Glutamatergic neuron (in vitro differentiated cells): ENCODE measurements at regions not wholly inside any gene's neighbourhood (a gene's known extent, or its start where the extent isn't known, plus 50 kb on each side); places are given as distances from the start of the nearest gene placed in this dataset.

Experiments used
- DNase-seq: peaks from one replicate; pipeline ENCODE4 v3.0.0; 2022
- H3K27ac Mint-ChIP-seq: one replicate; pipeline ENCODE4 v1.8.0; 2020; ENCODE audit warnings: mild to moderate bottlenecking, mixed read lengths, inconsistent platforms; ENCODE audit not compliant: unreplicated experiment
- H3K27me3 Mint-ChIP-seq: one replicate; pipeline ENCODE4 v1.8.0; 2020; ENCODE audit warnings: mild to moderate bottlenecking, moderate library complexity, mixed read lengths, inconsistent platforms; ENCODE audit not compliant: unreplicated experiment
- H3K36me3 Mint-ChIP-seq: one replicate; pipeline ENCODE4 v1.8.0; 2020; ENCODE audit warnings: mild to moderate bottlenecking, mixed read lengths, inconsistent platforms; ENCODE audit not compliant: unreplicated experiment
- H3K4me1 Mint-ChIP-seq: one replicate; pipeline ENCODE4 v1.8.0; 2020; ENCODE audit warnings: mild to moderate bottlenecking, low read depth, mixed read lengths, inconsistent platforms; ENCODE audit not compliant: unreplicated experiment
- H3K4me3 Mint-ChIP-seq: one replicate; pipeline ENCODE4 v1.8.0; 2020; ENCODE audit warnings: mild to moderate bottlenecking, mixed read lengths, inconsistent platforms; ENCODE audit not compliant: unreplicated experiment
- H3K9me3 Mint-ChIP-seq: one replicate; pipeline ENCODE4 v1.8.0; 2020; ENCODE audit warnings: mild to moderate bottlenecking, moderate library complexity, mixed read lengths, inconsistent platforms; ENCODE audit not compliant: unreplicated experiment
- TF ChIP-seq, protein P1 (sequence below): fragments of 200-600 bp; sonication (generic); IDR thresholded peaks from one replicate; pipeline ENCODE4 v1.5.0; 2021; ENCODE audit not compliant: partially characterized antibody, unreplicated experiment

DNA sequence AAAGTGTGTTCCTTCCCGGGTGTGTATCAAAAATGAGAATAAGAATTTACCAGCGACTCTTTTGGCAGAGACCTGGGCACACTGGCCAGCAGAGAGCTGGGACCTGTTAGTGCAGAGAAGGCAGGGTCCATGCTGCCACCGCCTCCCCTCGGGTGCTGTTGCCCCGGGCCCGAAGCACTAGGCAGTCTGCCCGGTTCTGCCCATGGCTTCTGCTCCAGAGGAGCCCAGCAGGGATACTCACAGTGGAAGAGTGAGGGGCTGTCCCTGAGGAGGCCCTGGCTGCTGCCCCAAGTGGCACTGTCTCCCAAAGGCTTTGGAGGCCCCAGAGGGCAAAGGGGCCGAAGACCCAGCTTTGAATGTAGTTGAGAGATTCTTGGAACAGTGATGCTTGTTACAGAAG lies 80.5 kb downstream of the MIS18A start:
- Mint-ChIP-seq H3K4me1 (no peaks in the 10 kb centered on the region), H3K9me3 (peaks cover 7% of the 10 kb centered on the region), H3K27ac (no peak overlapping the region), H3K4me3 (no peak overlapping the region), H3K36me3 (no peaks in the 10 kb centered on the region), H3K27me3 (no peaks in the 10 kb centered on the region)
- no peak for DNase-seq
- TF ChIP-seq, protein P1, sequence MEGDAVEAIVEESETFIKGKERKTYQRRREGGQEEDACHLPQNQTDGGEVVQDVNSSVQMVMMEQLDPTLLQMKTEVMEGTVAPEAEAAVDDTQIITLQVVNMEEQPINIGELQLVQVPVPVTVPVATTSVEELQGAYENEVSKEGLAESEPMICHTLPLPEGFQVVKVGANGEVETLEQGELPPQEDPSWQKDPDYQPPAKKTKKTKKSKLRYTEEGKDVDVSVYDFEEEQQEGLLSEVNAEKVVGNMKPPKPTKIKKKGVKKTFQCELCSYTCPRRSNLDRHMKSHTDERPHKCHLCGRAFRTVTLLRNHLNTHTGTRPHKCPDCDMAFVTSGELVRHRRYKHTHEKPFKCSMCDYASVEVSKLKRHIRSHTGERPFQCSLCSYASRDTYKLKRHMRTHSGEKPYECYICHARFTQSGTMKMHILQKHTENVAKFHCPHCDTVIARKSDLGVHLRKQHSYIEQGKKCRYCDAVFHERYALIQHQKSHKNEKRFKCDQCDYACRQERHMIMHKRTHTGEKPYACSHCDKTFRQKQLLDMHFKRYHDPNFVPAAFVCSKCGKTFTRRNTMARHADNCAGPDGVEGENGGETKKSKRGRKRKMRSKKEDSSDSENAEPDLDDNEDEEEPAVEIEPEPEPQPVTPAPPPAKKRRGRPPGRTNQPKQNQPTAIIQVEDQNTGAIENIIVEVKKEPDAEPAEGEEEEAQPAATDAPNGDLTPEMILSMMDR = no peak

DNA sequence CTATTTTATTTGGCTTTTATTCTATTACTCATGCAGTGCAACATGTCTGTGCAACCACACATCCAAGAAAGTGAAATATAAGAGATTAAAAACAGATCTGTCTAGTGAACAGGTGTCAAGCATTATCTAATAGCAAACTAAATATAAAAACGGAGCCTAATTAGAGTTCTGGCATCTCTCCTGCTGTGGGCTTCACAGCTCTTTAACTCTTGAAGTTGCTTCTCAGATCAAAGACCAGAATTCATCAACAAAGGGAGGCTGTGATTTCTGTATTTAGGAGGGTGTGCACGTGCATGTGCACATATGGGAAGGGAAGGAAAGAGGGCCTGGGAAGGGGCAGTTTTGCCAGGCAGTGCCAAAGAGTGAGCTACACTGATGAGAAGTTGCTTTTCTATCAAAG lies 81.0 kb downstream of the MIS18A start:
- Mint-ChIP-seq H3K4me3 (no peak overlapping the region), H3K9me3 (peaks cover 7% of the 10 kb centered on the region), H3K27me3 (peaks cover 1% of the 10 kb centered on the region), H3K4me1 (no peaks in the 10 kb centered on the region), H3K36me3 (no peaks in the 10 kb centered on the region), H3K27ac (no peak overlapping the region)
- TF ChIP-seq, protein P1 = no peak
- no peak for DNase-seq

DNA sequence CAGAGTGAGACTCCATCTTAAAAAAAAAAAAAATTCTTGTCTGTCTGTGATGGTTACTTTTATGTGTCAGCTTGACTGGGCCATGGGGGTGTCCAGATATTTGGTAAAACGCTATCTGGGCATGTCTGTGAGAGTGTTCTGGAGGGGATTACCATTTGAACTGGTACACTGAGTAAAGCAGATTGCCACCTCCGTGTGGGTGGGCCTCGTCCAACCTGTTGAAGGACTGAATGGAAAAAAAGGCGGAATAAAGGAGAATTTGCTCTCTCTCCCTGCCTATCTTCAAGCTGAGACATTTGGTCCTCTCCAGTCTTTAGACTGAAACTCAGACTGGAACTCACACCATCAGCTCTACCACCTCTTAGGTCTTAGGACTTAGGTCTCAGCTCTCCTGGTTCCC lies 82.8 kb downstream of the MIS18A start:
- H3K4me1 Mint-ChIP-seq = no peaks in the 10 kb centered on the region
- TF ChIP-seq, protein P1 = no peak

DNA sequence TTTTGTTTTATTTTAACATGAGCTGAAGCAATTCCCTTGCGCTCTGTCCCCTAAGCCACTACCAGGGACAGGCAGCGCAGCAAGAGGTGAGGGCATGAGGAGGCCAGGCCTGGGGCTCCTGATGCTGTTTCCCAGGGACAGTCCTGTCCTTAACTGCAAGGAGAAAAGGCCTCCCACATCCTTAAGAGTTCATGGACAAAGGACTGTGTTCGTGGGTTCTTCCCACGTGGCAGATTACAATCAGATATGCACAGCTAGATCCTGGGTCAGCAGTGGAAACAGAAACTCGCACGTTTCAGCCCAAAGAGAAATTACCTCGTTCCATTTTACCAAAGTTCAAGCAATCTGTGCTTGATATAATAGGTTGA lies 85.8 kb downstream of the MIS18A start:
- peaks cover 15% of the 10 kb centered on the region for H3K36me3 Mint-ChIP-seq
- H3K27me3 Mint-ChIP-seq = peaks cover 4% of the 10 kb centered on the region
- DNase-seq = no peak
- TF ChIP-seq, protein P1 = no peak
- no peaks in the 10 kb centered on the region for H3K4me1 Mint-ChIP-seq
- H3K9me3 Mint-ChIP-seq = peaks cover 1% of the 10 kb centered on the region
- no peak overlapping the region for H3K4me3 Mint-ChIP-seq
- H3K27ac Mint-ChIP-seq = no peak overlapping the region

More for the DNA sequence above, 82.8 kb downstream of the MIS18A start:
- Mint-ChIP-seq H3K36me3 (no peaks in the 10 kb centered on the region), H3K27me3 (peaks cover 1% of the 10 kb centered on the region), H3K4me3 (no peak overlapping the region), H3K27ac (no peak overlapping the region), H3K9me3 (peaks cover 6% of the 10 kb centered on the region)
- DNase-seq = no peak

DNA sequence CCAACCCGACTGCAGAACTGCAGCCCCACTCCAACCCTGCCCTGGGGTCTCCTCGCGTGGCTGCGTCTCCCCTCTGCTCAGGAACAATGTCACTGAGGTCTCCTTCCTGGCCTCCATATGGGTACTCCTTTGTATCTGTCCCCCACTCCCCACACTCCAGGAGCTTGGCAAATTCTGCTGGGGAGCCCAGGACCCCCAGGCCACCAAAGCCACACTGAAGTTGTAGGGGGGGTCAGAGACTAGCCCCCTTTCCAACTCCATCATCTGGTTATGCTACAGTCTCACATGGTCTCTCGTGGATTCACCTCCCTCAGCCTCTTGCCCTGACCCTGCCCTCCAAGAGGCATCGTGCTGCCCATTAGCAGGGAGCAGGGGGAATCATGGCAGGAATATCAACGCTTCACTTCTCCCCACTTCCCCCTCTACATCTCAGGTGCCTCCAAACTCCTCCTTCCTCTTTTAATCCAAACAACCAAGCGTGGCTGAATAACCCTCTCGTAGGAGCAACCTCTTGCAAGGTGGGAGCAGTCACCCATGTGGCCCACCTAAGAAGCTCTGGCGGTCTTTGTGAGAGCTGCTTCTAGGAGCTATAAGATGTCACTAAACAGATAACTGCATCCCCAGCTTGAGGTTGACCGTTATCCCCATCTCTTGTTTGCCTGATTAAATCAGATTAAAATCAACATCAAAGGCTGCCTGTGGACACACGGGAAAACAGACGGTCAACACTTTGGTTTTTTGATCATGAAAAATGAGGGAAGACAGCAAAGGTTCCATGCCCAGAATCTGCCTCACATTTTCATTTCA lies 86.4 kb downstream of the MIS18A start:
- Mint-ChIP-seq H3K36me3 (peaks cover 15% of the 10 kb centered on the region), H3K4me3 (no peak overlapping the region), H3K27me3 (peaks cover 4% of the 10 kb centered on the region), H3K9me3 (peaks cover 1% of the 10 kb centered on the region), H3K4me1 (no peaks in the 10 kb centered on the region), H3K27ac (no peak overlapping the region)
- no peak for DNase-seq
- TF ChIP-seq, protein P1 = no peak
